Large intestine (tissue), 3 donors: ENCODE measurements at regions not wholly inside any gene's neighbourhood (a gene's known extent, or its start where the extent isn't known, plus 50 kb on each side); places are given as distances from the start of the nearest gene placed in this dataset.

Experiments used
- DNase-seq, 2 donors: peaks; one replicate each; pipeline versions ENCODE4 v3.0.0 to v3.0.0-alpha.2; 2013
- H3K27ac ChIP-seq: one replicate; pipeline ENCODE4 v1.5.1; 2013; ENCODE audit warnings: low read length
- H3K27me3 ChIP-seq: 2 replicates; pipeline ENCODE4 v1.6.1; 2013; ENCODE audit warnings: low read length; ENCODE audit not compliant: control insufficient read depth, insufficient read depth
- H3K36me3 ChIP-seq: 2 replicates; pipeline ENCODE4 v1.6.1; 2013; ENCODE audit warnings: low read length; ENCODE audit not compliant: control insufficient read depth, insufficient read depth
- H3K4me1 ChIP-seq: one replicate; pipeline ENCODE4 v1.6.1; 2013; ENCODE audit warnings: low read length; ENCODE audit not compliant: control insufficient read depth, insufficient read depth
- H3K4me3 ChIP-seq: one replicate; pipeline ENCODE4 v1.5.1; 2013; ENCODE audit warnings: low read length
- H3K9me3 ChIP-seq: one replicate; pipeline ENCODE4 v1.6.1; 2013; ENCODE audit warnings: mild to moderate bottlenecking, low read depth, low read length, moderate library complexity; ENCODE audit not compliant: control insufficient read depth
- WGBS: methylation state at CpG from one replicate; pipeline ENCODE4 v1.1.5; 2013; ENCODE audit warnings: low lambda C conversion rate; ENCODE audit not compliant: insufficient coverage; 5-methylcytosine and 5-hydroxymethylcytosine counted together

GRCh38 chr18:1213126-1213525 is 308.5 kb downstream of the ADCYAP1 start:
- H3K4me3 ChIP-seq: no peak overlapping the region
- H3K9me3 ChIP-seq: peaks cover 6% of the 10 kb centered on the region
- 83% methylated on average over 1 of the region's 1 CpG for WGBS
- H3K27ac ChIP-seq: no peak overlapping the region
- DNase-seq: no peak
- no peaks in the 10 kb centered on the region for H3K27me3 ChIP-seq
- H3K36me3 ChIP-seq: no peaks in the 10 kb centered on the region
- no peaks in the 10 kb centered on the region for H3K4me1 ChIP-seq

- H3K27me3 ChIP-seq: no peaks in the 10 kb centered on the region
- H3K4me3 ChIP-seq: no peak overlapping the region
- DNase-seq: no peak
- WGBS: no CpG with 5 or more reads among the region's 2 CpGs
- no peaks in the 10 kb centered on the region for H3K9me3 ChIP-seq
- H3K4me1 ChIP-seq: no peaks in the 10 kb centered on the region
- H3K36me3 ChIP-seq: no peaks in the 10 kb centered on the region
- no peak overlapping the region for H3K27ac ChIP-seq
Measured at GRCh38 chr18:1222880-1223279, 318.2 kb downstream of the ADCYAP1 start.

- DNase-seq: no peak
- Histone ChIP-seq H3K27me3 (no peaks in the 10 kb centered on the region), H3K27ac (no peak overlapping the region), H3K4me3 (no peak overlapping the region), H3K36me3 (no peaks in the 10 kb centered on the region), H3K4me1 (no peaks in the 10 kb centered on the region), H3K9me3 (no peaks in the 10 kb centered on the region)
- WGBS: 92% methylated on average over 2 of the region's 4 CpGs
Measured at GRCh38 chr18:1227025-1227424, 322.4 kb downstream of the ADCYAP1 start.

GRCh38 chr18:1229634-1230033 is 325.0 kb downstream of the ADCYAP1 start:
- no peaks in the 10 kb centered on the region for H3K27me3 ChIP-seq
- H3K36me3 ChIP-seq: no peaks in the 10 kb centered on the region
- DNase-seq: no peak
- no peak overlapping the region for H3K27ac ChIP-seq
- WGBS: 93% methylated on average over 2 of the region's 2 CpGs
- no peaks in the 10 kb centered on the region for H3K9me3 ChIP-seq
- no peaks in the 10 kb centered on the region for H3K4me1 ChIP-seq
- H3K4me3 ChIP-seq: no peak overlapping the region

- H3K4me3 ChIP-seq: no peak overlapping the region
- no peak overlapping the region for H3K27ac ChIP-seq
- H3K4me1 ChIP-seq: no peaks in the 10 kb centered on the region
- H3K36me3 ChIP-seq: no peaks in the 10 kb centered on the region
- no peaks in the 10 kb centered on the region for H3K27me3 ChIP-seq
- no peak for DNase-seq
- no peaks in the 10 kb centered on the region for H3K9me3 ChIP-seq
Measured at GRCh38 chr18:1232867-1233266, 328.2 kb downstream of the ADCYAP1 start.

- H3K36me3 ChIP-seq: no peaks in the 10 kb centered on the region
- no peak overlapping the region for H3K4me3 ChIP-seq
- H3K4me1 ChIP-seq: no peaks in the 10 kb centered on the region
- H3K9me3 ChIP-seq: no peaks in the 10 kb centered on the region
- H3K27ac ChIP-seq: no peak overlapping the region
- 96% methylated on average over 3 of the region's 4 CpGs for WGBS
- DNase-seq: no peak
- no peaks in the 10 kb centered on the region for H3K27me3 ChIP-seq
Measured at GRCh38 chr18:1240701-1241100, 336.0 kb downstream of the ADCYAP1 start.

- H3K27ac ChIP-seq: no peak overlapping the region
- no peak overlapping the region for H3K4me3 ChIP-seq
- no peaks in the 10 kb centered on the region for H3K36me3 ChIP-seq
- no peaks in the 10 kb centered on the region for H3K4me1 ChIP-seq
- WGBS: 74% methylated on average over 3 of the region's 3 CpGs
- DNase-seq: no peak
- H3K9me3 ChIP-seq: no peaks in the 10 kb centered on the region
- H3K27me3 ChIP-seq: no peaks in the 10 kb centered on the region
Measured at GRCh38 chr18:1244397-1245122, 339.9 kb downstream of the ADCYAP1 start.

- Histone ChIP-seq H3K9me3 (no peaks in the 10 kb centered on the region), H3K4me3 (no peak overlapping the region), H3K27me3 (no peaks in the 10 kb centered on the region), H3K4me1 (no peaks in the 10 kb centered on the region), H3K27ac (no peak overlapping the region), H3K36me3 (no peaks in the 10 kb centered on the region)
- no peak for DNase-seq
- WGBS: no CpG with 5 or more reads among the region's 9 CpGs
Measured at GRCh38 chr18:1246827-1247226, 342.2 kb downstream of the ADCYAP1 start.

GRCh38 chr18:1252534-1252933 is 347.9 kb downstream of the ADCYAP1 start:
- no peak for DNase-seq
- Histone ChIP-seq H3K4me1 (no peaks in the 10 kb centered on the region), H3K9me3 (no peaks in the 10 kb centered on the region), H3K27ac (no peak overlapping the region), H3K4me3 (no peak overlapping the region), H3K27me3 (no peaks in the 10 kb centered on the region), H3K36me3 (no peaks in the 10 kb centered on the region)
- WGBS: no CpG with 5 or more reads among the region's 1 CpG

- no peak for DNase-seq
- H3K27ac ChIP-seq: no peak overlapping the region
- H3K4me1 ChIP-seq: no peaks in the 10 kb centered on the region
- H3K9me3 ChIP-seq: no peaks in the 10 kb centered on the region
- H3K4me3 ChIP-seq: no peak overlapping the region
- WGBS: no CpG with 5 or more reads among the region's 1 CpG
- H3K27me3 ChIP-seq: no peaks in the 10 kb centered on the region
- no peaks in the 10 kb centered on the region for H3K36me3 ChIP-seq
Measured at GRCh38 chr18:1252936-1253335, 348.3 kb downstream of the ADCYAP1 start.

- Histone ChIP-seq H3K9me3 (no peaks in the 10 kb centered on the region), H3K36me3 (no peaks in the 10 kb centered on the region), H3K27me3 (no peaks in the 10 kb centered on the region), H3K27ac (no peak overlapping the region), H3K4me1 (no peaks in the 10 kb centered on the region), H3K4me3 (no peak overlapping the region)
- no CpG with 5 or more reads among the region's 3 CpGs for WGBS
- DNase-seq: no peak
Measured at GRCh38 chr18:1253827-1254226, 349.2 kb downstream of the ADCYAP1 start.
